Non-pigmented ciliary epithelial cell (primary cell): ENCODE measurements at regions not wholly inside any gene's neighbourhood (a gene's known extent, or its start where the extent isn't known, plus 50 kb on each side); places are given as distances from the start of the nearest gene placed in this dataset.
"Not testable (repeated sequence)": the region's sequence is repeated elsewhere in the genome, so short reads cannot be mapped to it uniquely, and the experiment has no call there.

Experiments
- DNase-seq: peaks from one replicate; pipeline ENCODE4 v3.0.0-alpha.2; 2010; ENCODE audit warnings: low read depth

- no peak for DNase-seq
These were observed 242.0 kb downstream of the ARHGAP12 start for GRCh38 chr10:31686599-31686998.

GRCh38 chr10:31683682-31684081, 244.9 kb downstream of the ARHGAP12 start:
- no peak for DNase-seq

- DNase-seq, result no peak
These were observed 248.7 kb downstream of the ARHGAP12 start for GRCh38 chr10:31679936-31680335.

- no peak for DNase-seq
These were observed 249.8 kb downstream of the ARHGAP12 start for GRCh38 chr10:31678575-31679516.

- DNase-seq, result no peak
These were observed 250.5 kb downstream of the ARHGAP12 start for GRCh38 chr10:31678139-31678536.

GRCh38 chr10:31677195-31678138, 251.2 kb downstream of the ARHGAP12 start:
- DNase-seq, result no peak

- no peak for DNase-seq
These were observed 252.9 kb downstream of the ARHGAP12 start for GRCh38 chr10:31675726-31676125.

- no peak for DNase-seq
These were observed 259.3 kb downstream of the ARHGAP12 start for GRCh38 chr10:31669357-31669756.

- DNase-seq, result no peak
These were observed 260.3 kb downstream of the ARHGAP12 start for GRCh38 chr10:31668326-31668725.

GRCh38 chr10:31665764-31666279, 262.8 kb downstream of the ARHGAP12 start:
- not testable (repeated sequence) for DNase-seq

- no peak for DNase-seq
These were observed 263.8 kb downstream of the ARHGAP12 start for GRCh38 chr10:31664803-31665202.

- DNase-seq, result not testable (repeated sequence)
These were observed 264.6 kb downstream of the ARHGAP12 start for GRCh38 chr10:31664071-31664470.

GRCh38 chr10:31660300-31660699, 268.3 kb downstream of the ARHGAP12 start:
- DNase-seq, result no peak

GRCh38 chr10:31659665-31660064, 269.0 kb downstream of the ARHGAP12 start:
- DNase-seq, result no peak

GRCh38 chr10:31657434-31657872, 271.2 kb downstream of the ARHGAP12 start:
- DNase-seq, result no peak

GRCh38 chr10:31656851-31657433, 271.7 kb downstream of the ARHGAP12 start:
- no peak for DNase-seq

- no peak for DNase-seq
These were observed 276.6 kb downstream of the ARHGAP12 start for GRCh38 chr10:31652038-31652437.

- DNase-seq, result peak; percentile 67
These were observed 278.6 kb downstream of the ARHGAP12 start for GRCh38 chr10:31650010-31650409.

GRCh38 chr10:31648966-31649365, 279.7 kb downstream of the ARHGAP12 start:
- DNase-seq, result no peak

- DNase-seq, result no peak
These were observed 280.8 kb downstream of the ARHGAP12 start for GRCh38 chr10:31647861-31648260.

- no peak for DNase-seq
These were observed 282.1 kb downstream of the ARHGAP12 start for GRCh38 chr10:31646519-31646918.

- DNase-seq, result no peak
These were observed 282.8 kb downstream of the ARHGAP12 start for GRCh38 chr10:31645786-31646185.
